HG03342 (cell line): ENCODE measurements at regions not wholly inside any gene's neighbourhood (a gene's known extent, or its start where the extent isn't known, plus 50 kb on each side); places are given as distances from the start of the nearest gene placed in this dataset.
"Not testable (repeated sequence)": the region's sequence is repeated elsewhere in the genome, so short reads cannot be mapped to it uniquely, and the experiment has no call there.

Experiments used
- ATAC-seq: cut with Tn5 transposase; IDR thresholded peaks from one replicate; pipeline ENCODE4 v1.9.1; 2021; ENCODE audit warnings: mild to moderate bottlenecking, moderate library complexity; ENCODE audit not compliant: unreplicated experiment

DNA sequence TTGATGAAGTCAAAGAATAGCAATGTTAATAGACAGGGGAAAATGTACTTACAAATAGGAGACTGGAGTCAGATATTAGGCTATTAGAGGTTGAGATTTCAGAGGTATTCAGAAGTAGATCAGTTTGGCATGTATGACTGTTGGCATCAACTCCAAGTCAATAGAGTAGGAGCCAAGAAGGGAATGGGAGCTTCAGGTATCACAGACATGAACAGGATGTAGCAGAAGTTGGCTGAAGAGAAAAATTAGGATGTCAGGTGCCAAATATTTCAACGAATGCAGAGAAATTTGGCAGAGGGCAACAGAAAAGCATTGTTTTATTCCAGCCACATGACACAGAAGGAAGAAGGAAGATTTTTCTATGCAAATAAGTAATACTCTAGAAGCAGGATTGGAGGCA is 69.7 kb downstream of the GLYATL1 start:
- no peak for ATAC-seq

- ATAC-seq = peak; percentile 58
These were observed 70.4 kb downstream of the GLYATL1 start for GRCh38 chr11:59009661-59010060.

DNA sequence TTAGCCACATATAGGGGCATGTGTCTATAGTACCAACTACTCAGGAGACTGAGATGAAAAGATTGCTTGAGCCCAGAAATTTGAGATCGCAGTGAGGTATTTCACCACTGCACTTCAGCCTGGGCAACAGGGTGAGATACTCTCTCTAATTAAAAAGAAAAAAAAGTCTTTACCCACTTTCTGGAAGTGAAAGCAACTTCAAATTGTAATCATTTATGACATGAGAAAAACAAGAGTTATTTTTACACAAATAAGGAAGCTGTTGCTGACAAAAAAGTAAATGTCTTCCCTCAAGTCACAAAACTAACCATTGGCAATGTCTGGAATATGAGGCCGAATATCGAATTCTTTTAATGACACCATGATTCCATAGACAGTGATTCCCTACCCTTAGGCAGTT is 71.4 kb downstream of the GLYATL1 start:
- ATAC-seq = no peak

DNA sequence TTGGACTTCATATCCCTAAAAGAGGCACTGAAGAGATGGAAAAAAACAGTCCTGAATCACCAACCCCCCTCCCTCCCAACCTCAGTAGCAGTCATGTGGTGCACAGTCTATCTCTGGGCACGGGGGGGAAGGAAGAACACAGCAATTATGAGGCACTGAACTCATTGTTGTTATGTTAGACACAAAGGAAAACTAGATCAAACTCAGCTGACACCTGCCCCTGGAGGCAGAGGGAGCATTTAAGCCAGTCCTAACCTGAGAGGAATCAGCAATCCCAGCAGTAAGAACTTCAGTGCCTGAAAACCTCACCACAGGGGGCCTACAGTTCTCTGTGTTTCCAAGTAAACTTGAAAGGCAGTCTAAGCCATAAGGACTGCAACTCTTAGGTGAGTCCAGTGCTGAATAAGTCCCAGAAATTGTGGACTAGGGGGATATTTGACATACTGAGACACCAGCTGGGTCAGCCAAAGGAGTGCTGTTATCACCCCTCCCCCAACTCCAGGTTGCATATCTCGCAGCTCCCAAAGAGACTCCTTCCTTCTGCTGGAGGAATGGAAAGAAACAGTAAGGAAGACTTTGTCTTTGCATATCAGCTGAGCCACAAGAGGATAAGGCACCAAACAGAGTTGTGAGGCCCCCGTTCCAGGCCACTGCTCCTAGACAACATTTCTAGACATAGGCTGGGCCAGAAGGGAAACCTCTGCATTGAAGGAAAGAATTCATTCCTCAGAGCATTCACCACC is 72.5 kb downstream of the GLYATL1 start:
- no peak for ATAC-seq

GRCh38 chr11:59012398-59013265 is 73.3 kb downstream of the GLYATL1 start:
- no peak for ATAC-seq

- ATAC-seq = no peak
These were observed 61.0 kb upstream of the GLYATL1B start for GRCh38 chr11:59025097-59025496.

DNA sequence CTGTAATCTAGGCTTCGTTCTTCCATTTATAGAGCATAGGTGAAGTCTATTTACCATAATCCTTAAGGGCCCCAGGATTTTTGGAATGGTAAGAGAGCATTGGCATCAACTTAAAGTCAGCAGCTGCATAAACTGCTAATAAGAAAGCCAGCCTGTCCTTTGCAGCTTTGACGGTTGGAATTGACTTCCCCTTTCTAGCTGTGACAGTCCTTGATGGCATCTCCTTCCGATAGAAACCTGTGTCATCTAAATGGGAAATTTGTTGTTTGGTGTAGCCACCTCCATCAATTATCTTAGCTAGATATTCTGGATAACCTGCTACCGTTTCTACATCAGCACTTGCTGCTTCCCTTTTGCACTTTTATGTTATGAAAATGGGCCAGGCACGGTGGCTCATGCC is 58.0 kb upstream of the GLYATL1B start:
- no peak for ATAC-seq

GRCh38 chr11:59029366-59029889 is 56.7 kb upstream of the GLYATL1B start:
- ATAC-seq = no peak

DNA sequence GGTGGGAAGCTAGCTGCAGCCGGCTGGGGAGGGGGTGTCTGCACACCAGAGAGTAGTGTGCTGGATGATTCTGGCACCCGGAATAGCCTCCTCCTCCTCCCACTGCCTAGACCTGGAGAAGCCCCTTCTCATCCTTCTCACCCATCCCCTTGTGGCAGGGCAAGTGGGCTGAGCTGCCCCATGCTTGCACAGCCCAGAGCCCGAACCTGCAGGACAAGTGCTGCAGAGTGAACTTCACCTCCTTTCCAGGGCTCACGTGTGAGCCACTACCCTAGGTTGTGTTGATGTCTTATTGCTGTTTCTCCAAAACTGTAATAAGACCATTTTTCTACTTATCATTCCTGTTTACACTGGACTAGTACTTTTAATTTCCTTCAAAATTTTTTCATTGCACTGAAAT is 56.1 kb upstream of the GLYATL1B start:
- ATAC-seq = no peak

DNA sequence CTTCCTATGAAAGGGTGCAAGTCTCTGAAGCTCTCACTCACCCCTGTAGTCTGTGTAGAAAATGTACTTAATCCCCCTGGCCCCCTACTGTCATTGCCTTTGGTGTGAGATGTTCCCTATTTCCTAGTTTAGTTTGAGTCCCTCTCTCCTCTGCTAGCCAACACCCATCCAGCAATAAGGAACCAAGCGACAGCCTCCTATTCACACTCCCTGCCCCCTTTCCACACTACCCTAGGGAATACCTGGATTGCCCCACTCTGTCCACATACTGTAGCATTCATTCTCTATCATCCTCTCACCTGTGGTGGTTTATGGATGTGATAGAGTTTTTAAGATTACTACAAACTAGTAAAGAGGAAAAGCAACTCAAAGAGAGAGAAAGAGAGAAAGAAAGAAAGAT is 54.4 kb upstream of the GLYATL1B start:
- ATAC-seq = not testable (repeated sequence)
